ENCODE measurements at regions not wholly inside any gene's neighbourhood (a gene's known extent, or its start where the extent isn't known, plus 50 kb on each side); places are given as distances from the start of the nearest gene placed in this dataset.
"Not testable (repeated sequence)": the region's sequence is repeated elsewhere in the genome, so short reads cannot be mapped to it uniquely, and the experiment has no call there.

GRCh38 chr21:10421199-10421598, 100.2 kb upstream of the TPTE start:
- TF ChIP-seq POLR2A (IDR thresholded peaks at IDR 0.05); CTCF (IDR thresholded peaks at IDR 0.05 in 8 of 11, conservative IDR thresholded peaks at IDR 0.05 in 3 of 11); POLR2AphosphoS5 (IDR thresholded peaks at IDR 0.05): not testable (repeated sequence)
